GM19372 (cell line): ENCODE measurements at regions not wholly inside any gene's neighbourhood (a gene's known extent, or its start where the extent isn't known, plus 50 kb on each side); places are given as distances from the start of the nearest gene placed in this dataset.
"Not testable (repeated sequence)": the region's sequence is repeated elsewhere in the genome, so short reads cannot be mapped to it uniquely, and the experiment has no call there.

ENCODE experiments used
- ATAC-seq: cut with Tn5 transposase; IDR thresholded peaks from one replicate; pipeline ENCODE4 v1.9.1; 2021; ENCODE audit warnings: mild to moderate bottlenecking, low read depth, moderate library complexity; ENCODE audit not compliant: unreplicated experiment

DNA sequence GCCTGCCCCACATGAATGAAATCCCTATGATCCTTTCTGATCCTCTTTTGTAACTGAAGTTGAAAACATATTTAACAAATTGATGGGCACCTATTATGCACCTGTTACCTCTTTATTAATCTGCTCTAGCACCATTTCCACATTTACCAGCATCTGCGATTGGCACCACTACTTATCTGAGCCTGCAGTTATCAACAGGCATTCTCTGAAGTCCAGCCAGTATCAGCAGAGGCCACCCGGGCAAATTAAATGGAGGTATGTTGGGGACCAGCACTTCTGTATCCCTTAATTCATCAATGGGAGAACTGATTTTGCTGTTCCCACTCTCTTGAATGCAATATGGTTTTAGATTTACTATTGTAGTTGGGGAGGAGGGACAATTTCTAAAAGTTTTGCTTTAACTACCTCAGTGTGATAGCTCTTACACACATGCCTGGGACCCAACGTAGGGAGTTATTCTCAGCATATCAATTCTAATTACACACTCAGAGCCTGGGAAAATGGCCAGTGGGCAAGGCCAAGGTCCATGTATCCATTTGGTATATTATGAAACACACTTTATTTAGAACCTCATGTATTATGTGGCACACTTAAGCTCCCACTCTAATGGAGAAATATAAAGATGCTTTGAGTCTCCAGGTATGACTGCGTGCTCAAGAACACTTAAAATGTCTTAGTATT lies 1927.1 kb upstream of the PCDH7 start:
- ATAC-seq = no peak

DNA sequence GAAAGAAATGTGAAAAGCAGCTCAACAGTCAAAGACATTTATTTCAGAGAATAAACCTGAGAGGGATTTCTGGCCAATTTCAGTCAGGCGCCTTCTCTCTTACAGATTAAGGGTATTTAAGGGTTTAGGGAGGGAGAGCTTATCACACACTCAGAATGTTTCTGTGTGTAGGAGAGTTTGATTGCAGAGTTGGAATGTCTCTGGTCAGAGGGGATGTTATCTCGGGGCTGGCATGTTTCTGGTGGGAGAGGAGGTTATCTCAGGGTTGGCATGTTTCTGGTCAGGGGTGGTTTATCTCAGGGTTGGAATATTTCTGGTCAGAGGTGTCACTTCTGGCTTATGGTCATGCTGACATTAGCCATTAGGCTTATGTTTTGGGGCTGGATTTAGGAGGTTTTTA lies 1920.5 kb upstream of the PCDH7 start:
- ATAC-seq = no peak

DNA sequence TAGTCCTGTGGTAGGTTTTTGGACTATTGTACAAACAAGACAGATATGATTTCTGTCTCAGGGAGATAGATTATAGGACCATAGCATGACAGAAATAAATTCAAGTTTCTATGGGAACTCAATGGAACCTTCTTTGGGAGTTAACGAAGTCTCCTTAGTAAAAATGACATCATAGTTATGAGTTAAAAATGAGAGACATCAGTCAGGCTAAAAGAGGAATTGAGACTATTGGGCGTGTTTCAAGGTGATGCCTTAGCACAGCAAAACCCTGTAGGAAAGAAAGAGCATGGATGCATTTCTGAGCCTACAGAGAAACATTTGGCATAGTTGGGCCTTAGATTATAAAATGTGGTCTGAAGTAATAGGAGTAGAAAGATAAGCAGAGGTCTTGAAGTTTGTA lies 1909.1 kb upstream of the PCDH7 start:
- ATAC-seq = no peak

DNA sequence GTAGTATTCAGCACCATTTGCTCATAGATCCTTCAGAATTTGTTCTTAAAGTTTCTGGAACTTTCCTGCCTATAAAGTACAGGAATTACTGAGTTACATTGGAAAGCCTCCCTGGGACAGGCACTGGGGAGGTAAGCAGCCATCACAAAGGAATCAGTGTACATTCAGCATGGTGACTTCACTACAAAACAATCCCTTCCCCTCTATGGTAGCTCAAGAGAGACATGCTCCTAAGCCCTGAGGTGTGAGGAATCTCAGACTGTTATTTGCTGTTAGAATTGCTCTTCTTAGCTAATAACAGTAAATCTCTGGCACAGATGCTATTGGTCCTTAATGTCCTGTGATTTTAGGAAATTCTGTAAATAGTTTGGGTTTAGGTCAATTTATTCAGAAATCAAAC lies 1898.0 kb upstream of the PCDH7 start:
- no peak for ATAC-seq

DNA sequence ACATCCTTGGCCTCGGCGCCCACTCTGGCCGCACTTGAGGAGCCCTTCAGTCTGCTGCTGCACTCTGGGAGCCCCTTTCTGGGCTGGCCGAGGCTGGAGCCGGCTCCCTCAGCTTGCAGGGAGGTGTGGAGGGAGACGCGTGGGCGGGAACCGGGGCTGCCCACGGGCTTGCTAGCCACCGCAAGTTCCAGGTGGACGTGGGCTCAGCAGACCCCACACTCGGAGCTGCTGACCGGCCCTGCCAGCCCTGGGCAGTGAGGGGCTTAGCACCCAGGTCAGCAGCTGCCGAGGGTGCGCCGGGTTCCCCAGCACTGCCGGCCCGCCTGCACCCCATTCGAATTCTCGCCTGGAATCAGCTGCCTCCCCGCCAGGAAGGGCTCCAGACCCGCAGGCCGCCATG lies 1892.3 kb upstream of the PCDH7 start:
- no peak for ATAC-seq

DNA sequence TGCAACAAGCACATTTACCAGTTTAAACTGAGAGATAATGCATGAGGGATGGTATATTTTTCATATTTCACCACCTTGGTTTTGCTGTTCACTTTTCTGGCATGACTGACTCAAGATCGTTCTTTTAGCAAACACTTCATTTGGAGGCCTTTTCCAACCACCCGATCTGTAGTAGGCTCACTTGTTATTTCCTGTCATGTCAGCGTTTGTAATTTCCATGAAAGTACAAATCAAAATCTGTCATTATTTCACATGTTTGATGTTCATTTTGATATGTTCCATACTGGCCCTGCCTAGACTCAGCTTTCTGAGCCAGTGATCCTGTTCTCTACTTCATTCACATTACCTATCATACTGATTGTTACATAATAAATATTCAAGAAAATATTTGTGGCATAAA lies 1888.3 kb upstream of the PCDH7 start:
- ATAC-seq = no peak

DNA sequence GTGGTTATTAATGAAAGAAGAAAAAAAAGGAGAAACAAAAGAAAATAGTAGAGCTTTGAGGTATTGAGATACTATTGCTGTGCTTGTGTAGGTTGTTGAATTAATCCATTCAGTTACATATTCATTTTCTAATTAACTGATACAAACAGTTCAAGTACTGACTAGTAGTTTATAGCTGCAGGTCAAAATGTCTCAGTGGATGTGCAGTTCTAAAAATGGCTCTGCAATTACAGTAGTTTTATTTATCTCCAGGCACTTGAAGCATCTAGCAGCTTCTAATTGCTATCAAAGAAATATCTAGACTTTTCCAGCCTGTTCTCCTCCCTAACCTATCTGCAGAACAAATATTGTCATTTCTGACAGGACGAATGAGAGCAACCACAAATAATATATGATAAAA lies 1887.7 kb upstream of the PCDH7 start:
- ATAC-seq = no peak

DNA sequence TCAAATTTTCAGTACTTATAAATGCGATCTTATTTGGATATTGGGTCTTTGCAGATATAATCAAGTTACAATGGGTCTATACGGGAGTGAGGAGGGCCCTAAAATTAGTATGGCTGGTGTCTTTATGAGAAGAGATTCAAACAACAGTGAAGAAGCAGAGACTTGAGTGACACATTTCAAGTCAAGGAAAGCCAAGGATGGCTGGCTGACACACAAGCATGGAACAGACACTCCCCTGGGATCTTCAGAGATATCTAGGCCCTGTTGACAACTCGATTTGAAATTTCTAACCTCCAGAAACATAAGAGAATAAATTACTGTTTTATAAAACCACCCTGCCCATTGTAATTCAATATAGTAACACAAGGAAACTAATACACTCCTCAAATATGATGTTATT lies 1886.0 kb upstream of the PCDH7 start:
- no peak for ATAC-seq

DNA sequence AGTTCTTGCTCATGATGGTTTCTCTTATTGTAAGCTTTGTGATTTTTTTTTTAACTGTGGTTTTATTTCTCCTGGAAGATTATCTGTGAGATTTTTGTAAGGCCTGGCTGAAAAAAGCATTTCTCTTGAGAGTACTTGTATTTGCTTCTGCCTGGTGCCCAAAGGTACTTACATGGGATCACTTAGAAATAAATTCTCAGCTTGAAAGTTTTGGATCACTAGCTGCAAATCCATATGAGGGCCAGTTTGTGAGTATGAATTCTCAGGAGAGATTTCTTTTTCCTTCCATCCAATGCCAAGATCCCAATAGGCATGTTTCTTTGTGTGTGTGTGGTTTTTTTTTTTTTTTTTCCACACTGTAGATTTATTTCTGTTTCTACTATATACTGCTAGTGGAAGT lies 1884.7 kb upstream of the PCDH7 start:
- ATAC-seq = no peak

DNA sequence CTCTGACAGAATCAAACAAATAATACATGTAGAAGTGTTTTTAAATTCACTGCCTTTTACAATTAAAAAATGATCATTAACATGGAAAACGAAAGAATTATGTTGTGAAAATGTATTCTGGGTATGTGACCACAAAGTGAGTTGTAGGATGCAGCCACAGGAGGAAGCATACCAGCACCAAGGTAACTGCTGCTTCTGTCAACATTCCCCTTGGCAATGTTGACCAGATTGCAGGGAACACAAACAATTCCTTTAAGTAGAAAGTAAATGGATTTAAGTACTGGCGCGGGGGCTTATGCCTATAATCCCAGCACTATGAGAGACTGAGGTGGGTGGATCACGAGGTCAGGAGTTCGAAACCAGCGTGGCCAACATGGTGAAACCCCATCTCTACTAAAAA lies 1877.9 kb upstream of the PCDH7 start:
- ATAC-seq = no peak

DNA sequence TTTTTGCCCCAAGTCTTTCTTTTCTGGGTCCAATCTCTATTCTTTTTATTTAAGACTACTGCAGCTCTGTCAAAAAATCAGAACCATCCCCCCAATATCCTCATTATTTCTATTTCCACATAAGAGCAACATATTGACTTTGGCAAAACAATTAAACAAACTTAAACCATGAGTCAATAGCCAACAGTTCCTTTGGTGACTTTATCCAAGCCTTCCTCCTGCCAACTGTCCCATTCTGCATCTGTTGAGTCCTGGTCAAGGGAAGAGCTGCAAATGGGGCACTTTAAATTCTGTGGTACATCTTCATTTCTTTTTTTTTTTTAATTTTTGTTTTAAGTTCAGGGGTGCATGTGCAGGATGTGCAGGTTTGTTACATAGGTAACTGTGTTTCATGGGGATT lies 1875.0 kb upstream of the PCDH7 start:
- ATAC-seq = no peak

DNA sequence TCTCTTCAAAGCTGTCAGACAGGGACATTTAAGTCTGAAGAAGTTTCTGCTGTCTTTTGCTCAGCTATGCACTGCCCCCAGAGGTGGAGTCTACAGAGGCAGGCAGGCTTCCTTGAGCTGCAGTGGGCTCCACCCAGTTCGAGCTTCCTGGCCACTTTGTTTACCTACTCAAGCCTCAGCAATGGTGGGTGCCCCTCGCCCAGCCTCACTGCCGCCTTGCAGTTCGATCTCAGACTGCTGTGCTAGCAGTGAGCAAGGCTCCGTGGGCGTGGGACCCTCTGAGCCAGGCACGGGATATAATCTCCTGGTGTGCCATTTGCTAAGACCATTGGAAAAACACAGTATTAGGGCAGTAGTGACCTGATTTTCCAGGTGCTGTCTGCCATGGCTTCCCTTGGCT lies 1863.1 kb upstream of the PCDH7 start:
- not testable (repeated sequence) for ATAC-seq

DNA sequence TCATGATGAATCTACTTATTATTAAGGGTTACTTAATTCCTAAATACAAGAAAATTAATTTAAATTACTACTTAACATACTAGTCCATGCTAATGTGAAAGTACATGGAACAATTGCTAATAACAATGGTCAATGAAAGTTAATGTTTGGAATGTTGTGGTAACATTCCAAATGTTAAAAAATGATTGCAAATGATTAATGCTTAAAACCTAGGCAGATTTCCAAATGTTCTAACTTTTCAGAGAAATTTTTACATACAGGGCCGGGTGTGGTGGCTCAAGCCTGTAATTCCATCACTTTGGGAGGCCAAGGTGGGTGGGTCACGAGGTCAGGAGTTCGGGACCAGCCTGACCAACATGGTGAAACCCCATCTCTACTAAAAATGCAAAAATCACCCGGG lies 1851.3 kb upstream of the PCDH7 start:
- ATAC-seq = no peak

DNA sequence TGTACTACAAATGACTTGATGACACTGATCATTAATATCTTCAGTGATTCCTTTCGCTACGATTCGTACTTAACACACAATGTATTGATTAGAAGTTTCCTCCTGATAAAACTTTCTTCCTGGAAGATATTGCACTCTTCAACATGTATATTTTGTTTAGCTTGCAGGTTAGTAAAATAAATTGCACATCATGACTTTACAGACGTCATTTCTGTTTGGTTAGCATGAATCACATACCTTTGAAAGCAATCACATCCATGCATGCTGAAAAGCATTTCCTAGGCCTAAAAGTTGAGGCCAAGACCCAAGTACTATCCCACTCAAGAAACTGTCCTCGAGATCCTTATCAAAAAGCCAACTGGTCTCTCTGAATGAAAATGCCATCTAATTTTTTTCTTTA lies 1841.0 kb upstream of the PCDH7 start:
- no peak for ATAC-seq

DNA sequence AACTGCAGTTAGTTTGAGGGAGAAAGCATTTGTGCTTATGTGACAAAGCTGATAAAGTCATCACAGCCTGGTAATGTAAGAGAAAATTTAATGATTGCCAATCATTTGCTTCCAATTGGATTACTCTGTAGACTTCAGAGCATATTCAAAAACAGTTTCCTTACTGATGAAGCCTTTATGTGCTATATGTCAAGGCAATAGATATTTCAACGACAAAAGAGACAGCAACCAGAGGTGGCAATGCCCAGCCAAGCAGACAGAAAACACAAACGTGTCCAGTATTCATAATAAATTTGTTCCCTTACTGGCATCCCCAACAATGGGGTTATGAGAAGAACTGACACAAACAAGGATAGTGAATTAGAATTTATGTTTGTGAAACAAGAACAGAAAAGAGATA lies 1840.3 kb upstream of the PCDH7 start:
- ATAC-seq = no peak

DNA sequence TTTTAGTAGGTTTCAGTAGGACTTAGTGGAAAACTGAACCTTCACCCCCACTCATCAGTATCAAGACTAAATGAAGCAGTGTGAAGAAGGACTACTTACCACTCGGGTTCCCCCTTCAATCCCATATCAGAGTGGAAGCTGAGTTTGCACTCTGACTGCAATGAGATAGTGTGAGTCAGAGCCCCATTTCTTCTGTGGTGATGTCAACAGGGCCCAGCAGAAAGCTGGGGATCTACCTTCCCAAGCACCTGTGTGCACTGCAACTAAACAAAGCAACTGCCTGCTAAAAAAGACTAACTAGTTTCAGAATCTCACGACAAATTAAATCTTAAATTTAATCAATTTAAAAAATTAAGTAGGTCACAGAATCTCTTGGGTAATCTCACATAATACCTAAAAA lies 1837.0 kb upstream of the PCDH7 start:
- no peak for ATAC-seq

DNA sequence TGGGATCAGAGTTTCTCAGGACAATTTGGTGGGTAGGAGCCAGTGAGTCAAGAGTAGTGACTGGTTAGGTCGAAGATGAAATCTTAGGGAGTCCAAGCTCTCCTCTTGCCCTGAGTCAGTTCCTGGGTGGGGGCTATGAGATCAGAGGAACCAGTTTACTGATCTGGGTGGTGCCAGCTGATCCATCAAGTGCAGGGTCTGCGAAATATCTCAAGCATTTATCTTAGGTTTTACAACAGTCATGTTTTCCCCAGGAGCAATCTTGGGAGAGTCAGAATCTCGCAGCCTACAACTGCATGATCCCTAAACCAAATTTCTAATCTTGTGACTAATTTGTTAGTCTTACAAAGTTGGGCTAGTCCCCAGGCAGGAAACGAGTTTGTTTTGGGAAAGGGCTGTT lies 1833.2 kb upstream of the PCDH7 start:
- no peak for ATAC-seq

DNA sequence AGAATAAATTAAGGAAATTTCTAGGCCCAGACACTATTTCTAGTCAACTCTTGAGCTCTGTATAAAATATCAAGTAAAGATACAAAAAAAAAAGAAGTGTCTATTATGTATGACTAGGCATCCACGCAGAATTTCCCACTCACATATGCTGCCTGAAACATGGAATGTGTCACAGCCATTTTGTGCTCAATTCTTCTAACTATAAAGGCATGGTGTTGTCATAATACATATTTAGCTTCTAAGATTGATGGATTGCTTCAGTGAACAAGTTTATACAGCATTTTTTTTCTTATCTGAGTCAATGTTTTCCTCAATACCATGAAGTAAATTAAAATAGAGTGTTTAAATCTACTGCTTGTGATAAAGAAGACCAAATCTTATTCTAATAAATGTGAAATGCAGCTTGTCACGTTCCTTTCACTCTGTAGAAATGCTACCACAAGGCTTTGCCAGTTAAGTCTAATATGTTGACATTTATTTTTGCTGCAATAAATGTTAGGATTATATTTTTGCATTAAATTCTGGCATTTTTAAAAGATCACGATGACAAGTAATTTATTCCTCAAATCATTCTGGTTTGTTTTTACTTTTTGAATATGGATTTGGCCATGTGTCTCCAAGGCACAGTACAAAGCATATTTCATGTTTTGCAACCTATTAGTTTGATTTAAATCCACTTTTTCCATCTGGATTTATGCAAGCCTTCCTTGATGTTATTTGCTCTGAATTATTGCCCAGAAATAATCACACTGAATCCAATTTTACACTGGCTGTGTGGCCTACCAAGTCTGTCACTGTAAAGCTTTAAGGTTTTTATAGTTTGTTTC lies 1829.0 kb upstream of the PCDH7 start:
- ATAC-seq = no peak

DNA sequence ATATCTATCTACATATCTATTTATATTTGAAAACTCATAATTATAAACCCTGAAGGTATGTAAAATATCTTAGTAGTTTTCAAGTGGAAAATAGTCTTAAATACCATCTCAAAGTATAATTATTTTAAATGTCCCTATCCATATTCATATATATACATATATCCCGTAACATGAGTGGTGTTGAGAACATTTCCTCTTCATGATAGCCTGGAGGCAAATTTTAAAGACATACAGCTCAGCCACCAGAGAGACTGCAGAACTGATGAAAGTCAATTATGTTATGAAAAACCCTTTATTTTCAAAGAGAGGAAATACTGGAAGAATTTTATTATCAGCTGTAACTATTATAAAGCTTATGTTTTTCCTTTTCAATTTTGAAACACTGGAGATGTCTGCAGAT lies 1806.7 kb upstream of the PCDH7 start:
- ATAC-seq = no peak

DNA sequence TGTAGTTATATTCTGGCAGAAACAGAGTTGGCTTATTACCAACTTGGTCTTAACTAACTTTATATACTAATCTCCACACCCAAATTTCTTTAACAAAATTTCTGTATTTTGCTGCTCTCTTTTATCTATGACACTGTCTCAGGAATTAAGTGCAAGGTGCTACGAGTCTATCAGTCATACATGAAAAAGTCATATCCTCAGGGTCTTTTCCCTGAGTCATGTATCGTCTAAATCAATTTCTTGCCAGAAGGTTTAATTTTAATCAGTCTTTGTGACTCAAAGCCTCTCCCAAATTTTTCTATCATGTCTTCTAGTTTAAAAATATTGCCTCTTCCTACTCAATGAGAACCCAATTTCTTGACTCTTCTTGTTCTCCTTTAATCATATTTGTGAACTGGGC lies 1803.6 kb upstream of the PCDH7 start:
- ATAC-seq = no peak

DNA sequence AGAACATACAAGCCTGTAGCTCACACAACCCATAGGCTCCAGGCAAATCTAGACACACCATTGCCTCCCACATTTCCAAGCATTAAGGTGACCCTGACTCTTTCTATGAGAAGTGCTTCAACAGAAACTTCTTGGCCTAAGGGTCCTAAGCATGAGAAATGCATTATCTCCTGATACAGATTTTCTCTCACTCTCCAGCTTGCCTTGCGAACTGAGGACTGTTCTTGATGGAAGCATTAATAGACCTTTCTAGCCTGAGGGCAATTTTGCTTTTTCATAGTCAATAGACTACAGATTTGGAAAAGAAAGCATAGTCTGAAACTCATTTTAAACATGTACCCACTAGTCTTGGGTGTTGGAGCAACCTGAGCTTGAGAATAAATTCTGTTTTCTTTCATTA lies 1801.3 kb upstream of the PCDH7 start:
- ATAC-seq = no peak

DNA sequence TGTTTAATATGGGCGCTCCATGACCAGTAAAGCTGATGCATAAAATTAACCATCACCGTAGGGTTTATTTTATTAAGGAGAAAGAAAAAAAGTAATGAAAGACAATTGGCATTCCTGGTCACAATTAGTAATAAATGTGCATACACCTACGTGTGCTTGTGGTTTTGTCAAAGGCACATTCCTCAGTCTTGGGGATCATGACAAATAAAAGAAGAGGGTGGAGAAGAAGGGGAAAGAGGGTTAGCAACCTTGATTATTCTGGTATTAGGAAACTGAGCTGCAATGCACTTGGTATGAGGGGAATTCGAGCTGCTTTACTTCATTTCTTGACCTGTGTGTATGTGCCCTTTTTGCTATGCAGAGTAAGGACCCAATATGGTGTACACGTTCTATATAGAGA lies 1798.3 kb upstream of the PCDH7 start:
- no peak for ATAC-seq
